ENCODE measurements at regions not wholly inside any gene's neighbourhood (a gene's known extent, or its start where the extent isn't known, plus 50 kb on each side); places are given as distances from the start of the nearest gene placed in this dataset.
"Not testable (repeated sequence)": the region's sequence is repeated elsewhere in the genome, so short reads cannot be mapped to it uniquely, and the experiment has no call there.

- TF ChIP-seq EZH2phosphoT487 (IDR thresholded peaks at IDR 0.05; ENCODE audit: low read depth, severe bottlenecking, unreplicated experiment): no peak
- TF ChIP-seq CTCF (IDR thresholded peaks at IDR 0.05; ENCODE audit: poor library complexity): no peak
- no peak for TF ChIP-seq EZH2 (IDR thresholded peaks at IDR 0.05; ENCODE audit: borderline replicate concordance)
Measured at GRCh38 chr9:75456698-75457097, 368.4 kb downstream of the OSTF1 start.

DNA sequence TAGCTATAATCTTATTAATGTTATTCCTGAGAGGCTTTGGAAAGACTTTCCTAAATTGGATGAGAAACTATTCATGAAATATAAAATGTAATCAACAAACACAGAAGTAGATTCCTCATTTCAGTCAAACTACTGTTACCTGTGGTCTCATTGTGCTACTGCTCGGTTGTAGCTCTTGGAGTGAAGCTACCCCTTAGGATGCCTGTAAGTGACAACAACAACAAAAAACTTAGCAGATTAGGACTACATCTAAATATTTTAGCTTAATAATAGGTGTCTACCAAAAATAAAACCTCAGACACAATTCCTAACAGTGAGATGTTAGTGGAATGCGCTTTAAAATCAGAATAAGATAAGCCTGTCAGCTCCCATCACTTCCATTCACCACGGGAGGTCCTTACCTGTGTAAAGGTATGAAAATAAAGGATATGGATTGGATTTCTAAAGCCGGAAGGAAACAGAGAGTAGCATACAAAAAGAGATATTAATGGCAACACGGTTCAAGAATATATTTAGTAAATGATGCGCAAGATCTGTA is 369.2 kb downstream of the OSTF1 start:
- Histone ChIP-seq H2AFZ (no peak overlapping the region), H3K4me3 (no peak overlapping the region), H3K27ac (no peak overlapping the region), H4K20me1 (ENCODE audit: insufficient read depth, poor library complexity, severe bottlenecking) (no peaks in the 10 kb centered on the region), H3K79me2 (no peaks in the 10 kb centered on the region), H3K9me2 (replicated peaks; ENCODE audit: insufficient read depth) (no peaks in the 10 kb centered on the region), H3K4me2 (no peak overlapping the region), H3K36me3 (replicated peaks; ENCODE audit: insufficient read depth, low read depth) (no peaks in the 10 kb centered on the region), H3K27me3 (no peaks in the 10 kb centered on the region), H3K4me1 (ENCODE audit: insufficient read depth) (no peaks in the 10 kb centered on the region), H3K9me3 (ENCODE audit: low read depth) (no peaks in the 10 kb centered on the region)
- no peak for TF ChIP-seq CTCF (IDR thresholded peaks at IDR 0.05; ENCODE audit: poor library complexity)
- no peak for TF ChIP-seq EZH2 (IDR thresholded peaks at IDR 0.05; ENCODE audit: borderline replicate concordance)
- TF ChIP-seq EZH2phosphoT487 (IDR thresholded peaks at IDR 0.05; ENCODE audit: low read depth, severe bottlenecking, unreplicated experiment): no peak
- DNase-seq (ENCODE audit: low spot score): no peak
- 78% methylated on average over 6 of the region's 6 CpGs for WGBS (ENCODE audit: low lambda C conversion rate, missing lambda C conversion rate)

More at GRCh38 chr9:75456698-75457097, 368.4 kb downstream of the OSTF1 start:
- H3K27ac ChIP-seq: no peak overlapping the region
- no peak overlapping the region for H2AFZ ChIP-seq
- H3K4me1 ChIP-seq (ENCODE audit: insufficient read depth): no peaks in the 10 kb centered on the region
- H4K20me1 ChIP-seq (ENCODE audit: insufficient read depth, poor library complexity, severe bottlenecking): no peaks in the 10 kb centered on the region
- no peaks in the 10 kb centered on the region for H3K9me3 ChIP-seq (ENCODE audit: low read depth)
- H3K79me2 ChIP-seq: no peaks in the 10 kb centered on the region
- DNase-seq (ENCODE audit: low spot score): no peak
- H3K4me3 ChIP-seq: no peak overlapping the region
- no peaks in the 10 kb centered on the region for H3K9me2 ChIP-seq (replicated peaks; ENCODE audit: insufficient read depth)
- no peak overlapping the region for H3K4me2 ChIP-seq
- no peaks in the 10 kb centered on the region for H3K27me3 ChIP-seq
- no peaks in the 10 kb centered on the region for H3K36me3 ChIP-seq (replicated peaks; ENCODE audit: insufficient read depth, low read depth)

GRCh38 chr9:75459311-75459710 is 371.0 kb downstream of the OSTF1 start:
- not testable (repeated sequence) for H3K27ac ChIP-seq; H3K27me3 ChIP-seq; H3K4me1 ChIP-seq (ENCODE audit: insufficient read depth); H3K4me3 ChIP-seq; H2AFZ ChIP-seq; H4K20me1 ChIP-seq (ENCODE audit: insufficient read depth, poor library complexity, severe bottlenecking); H3K9me3 ChIP-seq (ENCODE audit: low read depth); H3K9me2 ChIP-seq (replicated peaks; ENCODE audit: insufficient read depth); H3K79me2 ChIP-seq; H3K4me2 ChIP-seq; DNase-seq (ENCODE audit: low spot score); H3K36me3 ChIP-seq (replicated peaks; ENCODE audit: insufficient read depth, low read depth)
- 74% methylated on average over 4 of the region's 4 CpGs for WGBS (ENCODE audit: low lambda C conversion rate, missing lambda C conversion rate)

GRCh38 chr9:75461183-75461582 is 372.9 kb downstream of the OSTF1 start:
- TF ChIP-seq EZH2phosphoT487 (IDR thresholded peaks at IDR 0.05; ENCODE audit: low read depth, severe bottlenecking, unreplicated experiment) (no peak), CTCF (IDR thresholded peaks at IDR 0.05; ENCODE audit: poor library complexity) (no peak), EZH2 (IDR thresholded peaks at IDR 0.05; ENCODE audit: borderline replicate concordance) (no peak)

More at GRCh38 chr9:75461183-75461582, 372.9 kb downstream of the OSTF1 start:
- Histone ChIP-seq H3K4me1 (ENCODE audit: insufficient read depth) (no peaks in the 10 kb centered on the region), H3K9me2 (replicated peaks; ENCODE audit: insufficient read depth) (no peaks in the 10 kb centered on the region), H4K20me1 (ENCODE audit: insufficient read depth, poor library complexity, severe bottlenecking) (no peaks in the 10 kb centered on the region), H3K27ac (no peak overlapping the region), H2AFZ (no peak overlapping the region), H3K4me3 (no peak overlapping the region), H3K27me3 (no peaks in the 10 kb centered on the region), H3K79me2 (no peaks in the 10 kb centered on the region), H3K36me3 (replicated peaks; ENCODE audit: insufficient read depth, low read depth) (no peaks in the 10 kb centered on the region), H3K4me2 (no peak overlapping the region), H3K9me3 (ENCODE audit: low read depth) (no peaks in the 10 kb centered on the region)
- DNase-seq (ENCODE audit: low spot score): no peak

Measured in hepatocyte (in vitro differentiated cells).